Body of pancreas (tissue), 4 donors: ENCODE measurements at regions not wholly inside any gene's neighbourhood (a gene's known extent, or its start where the extent isn't known, plus 50 kb on each side); places are given as distances from the start of the nearest gene placed in this dataset.

Experiments
- CTCF ChIP-seq, 7 experiments: fragments of 450-650 bp in 4 of 7; fragments of 200-600 bp in 3 of 7; sonication (generic) in 3 of 7; IDR thresholded peaks; one replicate each; pipeline ENCODE4 v1.5.1; 2016 to 2019; ENCODE audit warnings: antibody characterized with exemption in 7 of 7
- POLR2A ChIP-seq, 3 donors: fragments of 450-650 bp; IDR thresholded peaks; one replicate each; pipeline ENCODE4 v1.6.1; 2016; ENCODE audit warnings: antibody characterized with exemption in 3 of 3, mild to moderate bottlenecking in 2 of 3

- TF ChIP-seq POLR2A (IDR thresholded peaks at IDR 0.05) (no peak), CTCF (IDR thresholded peaks at IDR 0.05) (no peak)
Observed at GRCh38 chr9:109977521-109977920, 197.5 kb downstream of the PALM2AKAP2 start.
